GM12892 (cell line): ENCODE measurements at regions not wholly inside any gene's neighbourhood (a gene's known extent, or its start where the extent isn't known, plus 50 kb on each side); places are given as distances from the start of the nearest gene placed in this dataset.

ENCODE experiments used
- POLR2A ChIP-seq: IDR thresholded peaks from 2 replicates; pipeline ENCODE4 v1.6.1; 2011; ENCODE audit warnings: low read depth, low read length, control low read depth
- POLR2AphosphoS5 ChIP-seq: IDR thresholded peaks from 2 replicates; pipeline ENCODE4 v1.6.1; 2011; ENCODE audit warnings: low read depth, low read length, control low read depth
- TAF1 ChIP-seq: IDR thresholded peaks from 2 replicates; pipeline ENCODE4 v1.6.1; 2011; ENCODE audit warnings: low read depth, mild to moderate bottlenecking, control low read depth, low read length, borderline replicate concordance

DNA sequence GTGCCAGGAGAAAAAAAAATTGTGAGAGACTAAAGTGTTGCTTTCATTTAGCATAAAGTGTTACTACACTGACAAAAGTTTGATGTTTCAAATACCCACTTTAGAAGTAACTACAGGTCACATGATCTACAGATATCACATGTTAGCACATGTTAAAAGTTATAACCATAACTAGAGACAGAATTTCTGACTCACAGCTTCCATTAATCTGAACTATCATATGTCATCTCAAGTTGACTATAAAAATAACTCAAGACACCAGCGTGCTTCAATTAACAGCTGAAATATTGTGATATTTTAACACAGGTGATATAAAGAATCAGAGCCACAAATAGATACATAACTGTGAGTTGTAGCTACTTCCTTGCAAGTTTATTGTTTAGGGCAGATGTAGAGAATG lies 591.5 kb upstream of the PITX2 start:
- TF ChIP-seq POLR2A (no peak), TAF1 (no peak), POLR2AphosphoS5 (no peak)
